HG03432 (cell line): ENCODE measurements at regions not wholly inside any gene's neighbourhood (a gene's known extent, or its start where the extent isn't known, plus 50 kb on each side); places are given as distances from the start of the nearest gene placed in this dataset.

Experiments
- ATAC-seq: cut with Tn5 transposase; IDR thresholded peaks from one replicate; pipeline ENCODE4 v1.9.1; 2021; ENCODE audit warnings: mild to moderate bottlenecking, moderate library complexity; ENCODE audit not compliant: unreplicated experiment

- no peak for ATAC-seq
These were observed 137.0 kb upstream of the DPT start for GRCh38 chr1:168865850-168866620.

- ATAC-seq, result no peak
These were observed 139.1 kb upstream of the DPT start for GRCh38 chr1:168867941-168868634.

GRCh38 chr1:168871531-168871930, 142.5 kb upstream of the DPT start:
- no peak for ATAC-seq

GRCh38 chr1:168875831-168876230, 146.8 kb upstream of the DPT start:
- no peak for ATAC-seq

GRCh38 chr1:168876830-168877229, 147.8 kb upstream of the DPT start:
- no peak for ATAC-seq

GRCh38 chr1:168879896-168880734, 151.1 kb upstream of the DPT start:
- no peak for ATAC-seq

GRCh38 chr1:168881656-168882260, 152.8 kb upstream of the DPT start:
- no peak for ATAC-seq

GRCh38 chr1:168887381-168887780, 158.4 kb upstream of the DPT start:
- no peak for ATAC-seq

GRCh38 chr1:168888418-168888817, 159.4 kb upstream of the DPT start:
- ATAC-seq, result no peak

- no peak for ATAC-seq
These were observed 163.9 kb upstream of the DPT start for GRCh38 chr1:168892931-168893330.

GRCh38 chr1:168893359-168893801, 164.4 kb upstream of the DPT start:
- no peak for ATAC-seq

- ATAC-seq, result no peak
These were observed 165.4 kb upstream of the DPT start for GRCh38 chr1:168894397-168894903.

GRCh38 chr1:168897249-168897648, 168.2 kb upstream of the DPT start:
- ATAC-seq, result no peak

- no peak for ATAC-seq
These were observed 174.3 kb upstream of the DPT start for GRCh38 chr1:168903237-168903830.

GRCh38 chr1:168905633-168906032, 176.6 kb upstream of the DPT start:
- ATAC-seq, result no peak

GRCh38 chr1:168906367-168906766, 177.4 kb upstream of the DPT start:
- ATAC-seq, result no peak

- no peak for ATAC-seq
These were observed 178.0 kb upstream of the DPT start for GRCh38 chr1:168907053-168907452.

GRCh38 chr1:168907786-168908348, 178.9 kb upstream of the DPT start:
- ATAC-seq, result no peak

GRCh38 chr1:168910403-168910802, 181.4 kb upstream of the DPT start:
- ATAC-seq, result no peak

GRCh38 chr1:168911370-168911769, 182.4 kb upstream of the DPT start:
- no peak for ATAC-seq
